ENCODE measurements at regions not wholly inside any gene's neighbourhood (a gene's known extent, or its start where the extent isn't known, plus 50 kb on each side); places are given as distances from the start of the nearest gene placed in this dataset.

DNA sequence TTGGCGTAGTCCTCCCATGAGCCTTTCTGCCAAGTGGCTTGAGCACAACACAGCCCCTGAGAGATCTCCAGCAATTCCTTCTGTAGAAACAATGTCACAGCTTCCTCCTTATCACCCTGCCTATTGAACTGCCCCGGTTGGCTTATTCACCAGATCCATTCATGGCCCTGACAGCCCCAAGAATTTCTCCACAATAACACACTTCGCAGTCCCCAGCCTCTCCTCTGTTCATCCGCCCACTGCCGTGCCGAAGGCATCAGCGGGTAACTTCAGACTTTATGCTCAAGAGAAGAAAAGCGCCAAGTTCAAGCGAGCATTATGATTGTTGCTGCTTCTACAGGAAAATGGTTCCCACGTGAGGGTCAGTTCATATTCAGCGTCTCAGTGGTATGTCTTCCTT, 403.9 kb downstream of the VPS13C start:
- Histone ChIP-seq H3K4me3 (ENCODE audit: low read length in 2 of 2) (no peak overlapping the region), H3K4me1 (ENCODE audit: control insufficient read depth, insufficient read depth, low read length) (no peaks in the 10 kb centered on the region), H3K27ac (ENCODE audit: low read length) (no peak overlapping the region), H3K9me3 (ENCODE audit: control insufficient read depth in 2 of 2, low read length in 2 of 2) (no peaks in the 10 kb centered on the region), H3K36me3 (ENCODE audit: control insufficient read depth in 2 of 2, insufficient read depth in 2 of 2, low read length in 2 of 2) (no peaks in the 10 kb centered on the region), H3K27me3 (ENCODE audit: control insufficient read depth in 1 of 2, insufficient read depth in 2 of 2, low read length in 2 of 2) (no peaks in the 10 kb centered on the region), H3K9ac (ENCODE audit: low read length in 2 of 2) (no peak overlapping the region)

- Histone ChIP-seq H3K27ac (ENCODE audit: low read length) (no peak overlapping the region), H3K36me3 (ENCODE audit: control insufficient read depth in 2 of 2, insufficient read depth in 2 of 2, low read length in 2 of 2) (no peaks in the 10 kb centered on the region), H3K4me1 (ENCODE audit: control insufficient read depth, insufficient read depth, low read length) (no peaks in the 10 kb centered on the region), H3K9me3 (ENCODE audit: control insufficient read depth in 2 of 2, low read length in 2 of 2) (no peaks in the 10 kb centered on the region), H3K9ac (ENCODE audit: low read length in 2 of 2) (no peak overlapping the region), H3K4me3 (ENCODE audit: low read length in 2 of 2) (no peak overlapping the region), H3K27me3 (ENCODE audit: control insufficient read depth in 1 of 2, insufficient read depth in 2 of 2, low read length in 2 of 2) (no peaks in the 10 kb centered on the region)
Measured at GRCh38 chr15:61655881-61656280, 404.4 kb downstream of the VPS13C start.

DNA sequence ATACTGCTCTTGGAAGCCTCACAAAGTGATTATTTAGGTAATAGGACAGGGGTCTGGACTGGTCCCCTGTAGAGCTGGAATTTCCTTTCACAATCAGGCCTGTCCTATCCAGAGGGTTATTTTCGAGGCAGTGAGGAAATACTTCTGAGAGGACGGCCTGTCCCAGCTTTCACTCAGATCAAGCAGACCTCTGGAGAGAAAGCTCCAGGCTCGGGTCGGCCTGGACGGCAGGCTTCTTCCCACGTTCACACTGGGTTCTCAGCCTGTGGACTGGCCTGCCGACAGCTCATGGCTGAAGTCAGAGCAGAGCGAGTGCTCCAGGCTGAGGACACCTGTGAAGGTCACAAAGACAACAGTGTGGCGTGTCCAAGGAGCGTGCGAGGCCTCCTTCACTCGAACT, 405.3 kb downstream of the VPS13C start:
- no peaks in the 10 kb centered on the region for H3K4me1 ChIP-seq (ENCODE audit: control insufficient read depth, insufficient read depth, low read length)
- H3K36me3 ChIP-seq (ENCODE audit: control insufficient read depth in 2 of 2, insufficient read depth in 2 of 2, low read length in 2 of 2): no peaks in the 10 kb centered on the region
- no peak overlapping the region for H3K4me3 ChIP-seq (ENCODE audit: low read length in 2 of 2)
- H3K27ac ChIP-seq (ENCODE audit: low read length): no peak overlapping the region
- no peak overlapping the region for H3K9ac ChIP-seq (ENCODE audit: low read length in 2 of 2)
- no peaks in the 10 kb centered on the region for H3K9me3 ChIP-seq (ENCODE audit: control insufficient read depth in 2 of 2, low read length in 2 of 2)
- H3K27me3 ChIP-seq (ENCODE audit: control insufficient read depth in 1 of 2, insufficient read depth in 2 of 2, low read length in 2 of 2): no peaks in the 10 kb centered on the region

- Histone ChIP-seq H3K27ac (ENCODE audit: low read length) (no peak overlapping the region), H3K9ac (ENCODE audit: low read length in 2 of 2) (no peak overlapping the region), H3K27me3 (ENCODE audit: control insufficient read depth in 1 of 2, insufficient read depth in 2 of 2, low read length in 2 of 2) (no peaks in the 10 kb centered on the region), H3K36me3 (ENCODE audit: control insufficient read depth in 2 of 2, insufficient read depth in 2 of 2, low read length in 2 of 2) (no peaks in the 10 kb centered on the region), H3K4me1 (ENCODE audit: control insufficient read depth, insufficient read depth, low read length) (no peaks in the 10 kb centered on the region), H3K4me3 (ENCODE audit: low read length in 2 of 2) (no peak overlapping the region), H3K9me3 (ENCODE audit: control insufficient read depth in 2 of 2, low read length in 2 of 2) (no peaks in the 10 kb centered on the region)
Measured at GRCh38 chr15:61654002-61654740, 406.1 kb downstream of the VPS13C start.

DNA sequence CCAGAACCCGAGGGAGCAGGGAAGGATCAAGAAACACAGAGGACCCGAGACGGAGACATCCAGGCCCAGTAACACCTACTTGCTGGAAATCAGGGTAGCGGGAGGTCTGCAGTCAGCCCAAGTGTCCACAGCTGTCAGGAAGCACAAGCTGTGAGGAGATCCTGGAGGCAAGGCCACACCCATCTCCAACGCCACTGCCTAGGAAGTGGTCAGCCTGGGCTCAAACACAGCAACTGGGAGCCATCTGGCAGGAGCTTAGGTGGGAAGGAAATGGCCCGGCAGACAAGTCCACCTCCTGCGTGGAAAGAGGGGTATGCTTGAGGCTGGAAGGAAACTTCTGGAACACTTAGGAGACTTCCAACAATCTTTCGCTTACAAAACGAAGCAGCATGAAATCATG, 407.1 kb downstream of the VPS13C start:
- no peaks in the 10 kb centered on the region for H3K4me1 ChIP-seq (ENCODE audit: control insufficient read depth, insufficient read depth, low read length)
- no peak overlapping the region for H3K4me3 ChIP-seq (ENCODE audit: low read length in 2 of 2)
- no peak overlapping the region for H3K27ac ChIP-seq (ENCODE audit: low read length)
- no peaks in the 10 kb centered on the region for H3K9me3 ChIP-seq (ENCODE audit: control insufficient read depth in 2 of 2, low read length in 2 of 2)
- H3K27me3 ChIP-seq (ENCODE audit: control insufficient read depth in 1 of 2, insufficient read depth in 2 of 2, low read length in 2 of 2): no peaks in the 10 kb centered on the region
- no peak overlapping the region for H3K9ac ChIP-seq (ENCODE audit: low read length in 2 of 2)
- H3K36me3 ChIP-seq (ENCODE audit: control insufficient read depth in 2 of 2, insufficient read depth in 2 of 2, low read length in 2 of 2): no peaks in the 10 kb centered on the region

DNA sequence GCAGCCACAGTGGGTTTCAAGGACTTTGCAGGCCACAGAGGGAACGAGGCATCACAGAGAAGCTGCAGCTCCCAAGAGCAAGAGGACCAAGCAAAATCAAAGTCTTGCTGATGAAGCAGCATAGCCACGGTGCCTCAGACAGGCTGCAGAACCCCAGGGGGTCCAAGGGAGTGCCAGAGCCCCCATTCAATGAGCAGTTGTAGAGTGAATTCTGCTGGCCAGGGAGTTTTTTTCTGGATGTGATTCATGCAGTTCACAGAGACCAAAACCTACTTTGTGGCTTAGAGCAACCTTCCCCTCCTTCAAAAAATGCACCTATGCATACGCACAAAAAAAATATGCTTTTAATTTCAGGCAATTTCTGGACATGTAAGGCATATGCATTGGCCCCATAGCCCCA, 409.0 kb downstream of the VPS13C start:
- Histone ChIP-seq H3K27me3 (ENCODE audit: control insufficient read depth in 1 of 2, insufficient read depth in 2 of 2, low read length in 2 of 2) (no peaks in the 10 kb centered on the region), H3K4me1 (ENCODE audit: control insufficient read depth, insufficient read depth, low read length) (no peaks in the 10 kb centered on the region), H3K9me3 (ENCODE audit: control insufficient read depth in 2 of 2, low read length in 2 of 2) (no peaks in the 10 kb centered on the region), H3K4me3 (ENCODE audit: low read length in 2 of 2) (no peak overlapping the region), H3K27ac (ENCODE audit: low read length) (no peak overlapping the region), H3K36me3 (ENCODE audit: control insufficient read depth in 2 of 2, insufficient read depth in 2 of 2, low read length in 2 of 2) (no peaks in the 10 kb centered on the region), H3K9ac (ENCODE audit: low read length in 2 of 2) (no peak overlapping the region)

DNA sequence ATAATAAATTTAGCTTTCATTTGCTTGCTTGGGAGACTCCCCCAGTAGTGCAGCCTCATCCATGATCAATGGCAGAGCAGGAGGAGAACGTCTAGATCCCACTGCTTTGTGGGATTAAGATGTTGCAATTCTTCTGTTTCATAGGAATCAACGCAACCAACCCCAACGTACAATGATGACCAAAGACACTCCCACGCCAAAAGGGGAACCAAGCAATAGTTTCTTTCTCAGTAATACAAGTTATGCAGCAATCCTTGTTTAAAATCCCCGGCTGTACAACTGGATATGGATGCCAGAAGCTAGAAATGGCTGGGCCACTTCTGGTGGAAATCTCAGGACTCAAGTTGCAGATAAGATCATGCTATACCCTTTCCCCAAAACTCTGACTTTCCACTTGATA, 411.2 kb downstream of the VPS13C start:
- H3K36me3 ChIP-seq (ENCODE audit: control insufficient read depth in 2 of 2, insufficient read depth in 2 of 2, low read length in 2 of 2): no peaks in the 10 kb centered on the region
- no peak overlapping the region for H3K27ac ChIP-seq (ENCODE audit: low read length)
- no peak overlapping the region for H3K4me3 ChIP-seq (ENCODE audit: low read length in 2 of 2)
- no peaks in the 10 kb centered on the region for H3K4me1 ChIP-seq (ENCODE audit: control insufficient read depth, insufficient read depth, low read length)
- H3K9ac ChIP-seq (ENCODE audit: low read length in 2 of 2): no peak overlapping the region
- no peaks in the 10 kb centered on the region for H3K9me3 ChIP-seq (ENCODE audit: control insufficient read depth in 2 of 2, low read length in 2 of 2)
- no peaks in the 10 kb centered on the region for H3K27me3 ChIP-seq (ENCODE audit: control insufficient read depth in 1 of 2, insufficient read depth in 2 of 2, low read length in 2 of 2)

DNA sequence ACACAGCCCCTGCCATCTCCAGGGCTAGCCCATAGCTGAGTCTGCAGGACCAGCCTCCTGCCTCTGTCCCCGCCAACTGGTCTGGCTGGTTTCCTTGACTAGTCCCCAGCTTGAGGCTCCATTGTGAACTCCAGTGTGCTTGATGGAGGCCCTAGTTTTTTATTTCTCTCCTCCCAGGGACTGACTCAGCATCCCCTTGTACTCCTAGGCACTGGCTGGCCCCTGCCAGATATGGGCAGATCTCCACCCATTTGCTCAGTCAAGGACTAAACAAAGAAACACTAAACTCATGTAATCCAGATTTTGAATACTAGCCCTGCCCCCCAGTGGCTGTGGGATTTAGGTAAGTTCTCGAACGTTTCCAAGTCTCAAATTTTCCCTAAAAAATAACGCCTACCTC, 415.4 kb upstream of the RORA start:
- no peak overlapping the region for H3K27ac ChIP-seq (ENCODE audit: low read length)
- H3K4me1 ChIP-seq (ENCODE audit: control insufficient read depth, insufficient read depth, low read length): no peaks in the 10 kb centered on the region
- no peak overlapping the region for H3K9ac ChIP-seq (ENCODE audit: low read length in 2 of 2)
- no peaks in the 10 kb centered on the region for H3K36me3 ChIP-seq (ENCODE audit: control insufficient read depth in 2 of 2, insufficient read depth in 2 of 2, low read length in 2 of 2)
- H3K27me3 ChIP-seq (ENCODE audit: control insufficient read depth in 1 of 2, insufficient read depth in 2 of 2, low read length in 2 of 2): peaks cover 0 to 5% of the 10 kb centered on the region in 2 donors
- H3K9me3 ChIP-seq (ENCODE audit: control insufficient read depth in 2 of 2, low read length in 2 of 2): no peaks in the 10 kb centered on the region
- no peak overlapping the region for H3K4me3 ChIP-seq (ENCODE audit: low read length in 2 of 2)

DNA sequence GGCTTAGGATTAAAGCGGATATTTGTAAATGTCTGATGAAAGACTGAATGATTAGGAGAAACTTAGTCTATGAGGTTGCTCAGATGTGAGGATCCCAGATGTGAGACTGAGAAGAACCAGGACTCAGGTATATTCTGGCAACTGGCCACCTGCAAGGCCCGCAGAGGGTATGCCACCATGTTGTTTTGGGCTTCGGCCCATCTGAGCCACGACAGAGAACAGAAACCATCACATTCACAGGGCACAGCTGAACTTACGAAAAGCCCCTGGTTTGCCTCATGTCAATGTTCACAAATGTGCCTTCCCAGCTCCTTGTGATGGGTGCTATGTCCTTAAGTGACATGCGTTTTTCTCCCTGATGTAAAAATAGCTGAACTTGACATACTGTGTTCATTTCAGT, 412.5 kb upstream of the RORA start:
- H3K36me3 ChIP-seq (ENCODE audit: control insufficient read depth in 2 of 2, insufficient read depth in 2 of 2, low read length in 2 of 2): no peaks in the 10 kb centered on the region
- H3K9ac ChIP-seq (ENCODE audit: low read length in 2 of 2): no peak overlapping the region
- H3K4me1 ChIP-seq (ENCODE audit: control insufficient read depth, insufficient read depth, low read length): no peaks in the 10 kb centered on the region
- H3K4me3 ChIP-seq (ENCODE audit: low read length in 2 of 2): no peak overlapping the region
- no peak overlapping the region for H3K27ac ChIP-seq (ENCODE audit: low read length)
- H3K9me3 ChIP-seq (ENCODE audit: control insufficient read depth in 2 of 2, low read length in 2 of 2): no peaks in the 10 kb centered on the region
- H3K27me3 ChIP-seq (ENCODE audit: control insufficient read depth in 1 of 2, insufficient read depth in 2 of 2, low read length in 2 of 2): peaks cover 0 to 5% of the 10 kb centered on the region in 2 donors

DNA sequence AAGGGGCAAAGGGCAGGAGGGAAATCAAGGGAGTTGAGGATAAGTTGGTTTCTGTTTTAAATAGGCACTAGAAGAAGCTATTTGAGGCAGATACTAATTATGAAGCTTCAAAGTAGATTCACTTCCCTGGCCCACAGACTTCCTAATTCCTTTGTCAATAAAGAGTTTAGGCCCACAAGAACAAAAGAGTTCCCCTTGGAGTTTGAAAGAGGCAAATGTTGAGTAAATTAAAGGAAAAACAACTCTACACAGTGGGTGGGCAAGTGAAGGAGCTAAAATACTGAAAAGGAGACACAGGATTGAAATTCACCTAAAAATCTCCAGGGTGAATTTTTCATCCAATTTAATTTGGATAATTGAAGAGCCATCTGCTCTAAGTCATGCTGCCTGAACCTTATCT, 411.7 kb upstream of the RORA start:
- Histone ChIP-seq H3K4me3 (ENCODE audit: low read length in 2 of 2) (no peak overlapping the region), H3K9me3 (ENCODE audit: control insufficient read depth in 2 of 2, low read length in 2 of 2) (no peaks in the 10 kb centered on the region), H3K27me3 (ENCODE audit: control insufficient read depth in 1 of 2, insufficient read depth in 2 of 2, low read length in 2 of 2) (peaks cover 0 to 5% of the 10 kb centered on the region in 2 donors), H3K9ac (ENCODE audit: low read length in 2 of 2) (no peak overlapping the region), H3K4me1 (ENCODE audit: control insufficient read depth, insufficient read depth, low read length) (no peaks in the 10 kb centered on the region), H3K27ac (ENCODE audit: low read length) (no peak overlapping the region), H3K36me3 (ENCODE audit: control insufficient read depth in 2 of 2, insufficient read depth in 2 of 2, low read length in 2 of 2) (no peaks in the 10 kb centered on the region)

DNA sequence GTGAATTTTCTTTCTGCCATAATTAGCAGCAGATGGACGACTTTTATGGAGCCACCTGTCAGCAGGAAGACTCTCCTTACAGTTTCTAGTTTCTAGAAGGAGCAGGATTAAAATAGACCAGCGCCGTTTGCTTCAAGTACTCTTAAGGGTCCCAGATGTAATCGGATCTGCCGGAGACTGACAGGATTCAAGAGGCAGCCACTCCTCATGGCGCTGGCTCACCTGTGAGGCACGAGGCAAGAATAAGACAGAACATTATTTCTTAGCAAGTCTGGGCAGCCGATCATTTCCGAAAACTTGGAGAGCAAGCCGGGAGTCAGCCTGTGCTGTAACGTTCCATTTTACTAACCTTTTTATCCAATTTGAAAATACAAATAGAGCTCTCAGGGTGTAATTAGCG, 410.4 kb upstream of the RORA start:
- H3K9ac ChIP-seq (ENCODE audit: low read length in 2 of 2): no peak overlapping the region
- no peaks in the 10 kb centered on the region for H3K36me3 ChIP-seq (ENCODE audit: control insufficient read depth in 2 of 2, insufficient read depth in 2 of 2, low read length in 2 of 2)
- no peaks in the 10 kb centered on the region for H3K4me1 ChIP-seq (ENCODE audit: control insufficient read depth, insufficient read depth, low read length)
- no peak overlapping the region for H3K27ac ChIP-seq (ENCODE audit: low read length)
- H3K4me3 ChIP-seq (ENCODE audit: low read length in 2 of 2): no peak overlapping the region
- peaks cover 0 to 5% of the 10 kb centered on the region in 2 donors for H3K27me3 ChIP-seq (ENCODE audit: control insufficient read depth in 1 of 2, insufficient read depth in 2 of 2, low read length in 2 of 2)
- no peaks in the 10 kb centered on the region for H3K9me3 ChIP-seq (ENCODE audit: control insufficient read depth in 2 of 2, low read length in 2 of 2)

All from stomach smooth muscle (tissue), 2 donors.